Peyer's patch (tissue), 4 donors: ENCODE measurements at regions not wholly inside any gene's neighbourhood (a gene's known extent, or its start where the extent isn't known, plus 50 kb on each side); places are given as distances from the start of the nearest gene placed in this dataset.

Experiments used
- DNase-seq, 3 donors: peaks; one replicate each; pipeline ENCODE4 v3.0.0-alpha.2; 2017 to 2019
- H3K27ac ChIP-seq, 4 donors: fragments of 200-600 bp; sonication (generic); one replicate each; pipeline ENCODE4 v1.5.1; 2016 to 2019
- H3K27me3 ChIP-seq, 2 donors: fragments of 200-600 bp; sonication (generic); one replicate each; pipeline ENCODE4 v1.5.1; 2019
- H3K36me3 ChIP-seq, 3 donors: fragments of 200-600 bp; sonication (generic); one replicate each; pipeline ENCODE4 v1.5.1; 2016 to 2019
- H3K4me1 ChIP-seq, 4 donors: fragments of 200-600 bp; sonication (generic); one replicate each; pipeline ENCODE4 v1.5.1; 2016 to 2019
- H3K4me3 ChIP-seq, 4 donors: fragments of 200-600 bp; sonication (generic); 1 replicate in 3 of 4; 2 replicates in 1 of 4; pipeline ENCODE4 v1.5.1; 2016 to 2019; ENCODE audit warnings: mild to moderate bottlenecking in 1 of 4
- H3K9me3 ChIP-seq, 4 donors: fragments of 200-600 bp; sonication (generic); one replicate each; pipeline ENCODE4 v1.5.1; 2016 to 2019; ENCODE audit warnings: mild to moderate bottlenecking in 1 of 4
- CTCF ChIP-seq, 6 experiments: fragments of 450-650 bp in 4 of 6; fragments of 200-600 bp in 2 of 6; sonication (generic) in 1 of 6; IDR thresholded peaks; one replicate each; pipeline ENCODE4 v1.5.1; 2017 to 2019; ENCODE audit warnings: antibody characterized with exemption in 6 of 6, mild to moderate bottlenecking in 3 of 6, moderate library complexity in 1 of 6
- POLR2A ChIP-seq, 2 donors: fragments of 450-650 bp; IDR thresholded peaks; one replicate each; pipeline ENCODE4 v1.5.1; 2017; ENCODE audit warnings: antibody characterized with exemption in 2 of 2, mild to moderate bottlenecking in 2 of 2, moderate library complexity in 2 of 2

- DNase-seq: no peak
- H3K27ac ChIP-seq: no peak overlapping the region
- no peaks in the 10 kb centered on the region for H3K27me3 ChIP-seq
- TF ChIP-seq POLR2A (IDR thresholded peaks at IDR 0.05): no peak
- no peak for TF ChIP-seq CTCF (IDR thresholded peaks at IDR 0.05)
- H3K4me1 ChIP-seq: no peaks in the 10 kb centered on the region
- no peaks in the 10 kb centered on the region for H3K9me3 ChIP-seq
- no peak overlapping the region for H3K4me3 ChIP-seq
- H3K36me3 ChIP-seq: no peaks in the 10 kb centered on the region
These were observed 74.6 kb downstream of the FEM1C start for GRCh38 chr5:115469904-115470516.

- Histone ChIP-seq H3K27me3 (no peaks in the 10 kb centered on the region), H3K27ac (no peak overlapping the region), H3K9me3 (no peaks in the 10 kb centered on the region), H3K4me3 (no peak overlapping the region), H3K36me3 (no peaks in the 10 kb centered on the region), H3K4me1 (no peaks in the 10 kb centered on the region)
- no peak for DNase-seq
- TF ChIP-seq POLR2A (IDR thresholded peaks at IDR 0.05) (no peak), CTCF (IDR thresholded peaks at IDR 0.05) (no peak)
These were observed 76.9 kb downstream of the FEM1C start for GRCh38 chr5:115467628-115468027.

GRCh38 chr5:115465431-115465830 lies 79.1 kb downstream of the FEM1C start:
- DNase-seq: no peak
- TF ChIP-seq CTCF (IDR thresholded peaks at IDR 0.05) (no peak), POLR2A (IDR thresholded peaks at IDR 0.05) (no peak)
- Histone ChIP-seq H3K4me3 (no peak overlapping the region), H3K9me3 (no peaks in the 10 kb centered on the region), H3K27me3 (no peaks in the 10 kb centered on the region), H3K27ac (no peak overlapping the region), H3K36me3 (no peaks in the 10 kb centered on the region), H3K4me1 (no peaks in the 10 kb centered on the region)

- H3K9me3 ChIP-seq: no peaks in the 10 kb centered on the region
- H3K4me1 ChIP-seq: no peaks in the 10 kb centered on the region
- no peak overlapping the region for H3K4me3 ChIP-seq
- no peak overlapping the region for H3K27ac ChIP-seq
- TF ChIP-seq CTCF (IDR thresholded peaks at IDR 0.05): no peak
- TF ChIP-seq POLR2A (IDR thresholded peaks at IDR 0.05): no peak
- DNase-seq: no peak
- H3K27me3 ChIP-seq: no peaks in the 10 kb centered on the region
- no peaks in the 10 kb centered on the region for H3K36me3 ChIP-seq
These were observed 80.6 kb downstream of the FEM1C start for GRCh38 chr5:115463983-115464382.

GRCh38 chr5:115461506-115462290 lies 82.9 kb downstream of the FEM1C start:
- TF ChIP-seq POLR2A (IDR thresholded peaks at IDR 0.05) (no peak), CTCF (IDR thresholded peaks at IDR 0.05) (no peak)
- H3K36me3 ChIP-seq: no peaks in the 10 kb centered on the region
- DNase-seq: peak in 1 of 3 donors; percentile 59
- H3K27ac ChIP-seq: peak overlapping the region in 1 of 4 donors; percentile 36
- no peak overlapping the region for H3K4me3 ChIP-seq
- H3K9me3 ChIP-seq: no peaks in the 10 kb centered on the region
- no peaks in the 10 kb centered on the region for H3K27me3 ChIP-seq
- H3K4me1 ChIP-seq: peaks cover 0 to 6% (median 0%) of the 10 kb centered on the region in 4 donors
